Stimulated activated CD4-positive, alpha-beta T cell treated with anti-CD3 and anti-CD28 coated beads, Interleukin-12 subunit alpha, Interleukin-12 subunit beta, amount 100 ng/mL, for 24 hours (primary cell): ENCODE measurements at regions not wholly inside any gene's neighbourhood (a gene's known extent, or its start where the extent isn't known, plus 50 kb on each side); places are given as distances from the start of the nearest gene placed in this dataset.
"Not testable (repeated sequence)": the region's sequence is repeated elsewhere in the genome, so short reads cannot be mapped to it uniquely, and the experiment has no call there.

ENCODE experiments used
- DNase-seq, 2 experiments: peaks; one replicate each; pipeline ENCODE4 v3.0.0-alpha.2; 2020; ENCODE audit warnings: low read depth in 2 of 2

GRCh38 chr6:90372450-90372849 lies 75.8 kb upstream of the BACH2 start:
- no peak for DNase-seq

GRCh38 chr6:90370493-90370959 lies 73.9 kb upstream of the BACH2 start:
- no peak for DNase-seq

- DNase-seq, result no peak
Measured at GRCh38 chr6:90369651-90370050, 73.0 kb upstream of the BACH2 start.

- DNase-seq, result no peak
Measured at GRCh38 chr6:90369024-90369519, 72.4 kb upstream of the BACH2 start.

- no peak for DNase-seq
Measured at GRCh38 chr6:90368601-90369000, 72.0 kb upstream of the BACH2 start.

GRCh38 chr6:90368001-90368400 lies 71.4 kb upstream of the BACH2 start:
- no peak for DNase-seq

GRCh38 chr6:90365565-90366219 lies 69.0 kb upstream of the BACH2 start:
- no peak for DNase-seq

- DNase-seq, result no peak
Measured at GRCh38 chr6:90365002-90365401, 68.4 kb upstream of the BACH2 start.

GRCh38 chr6:90364286-90364685 lies 67.6 kb upstream of the BACH2 start:
- no peak for DNase-seq

- DNase-seq, result no peak
Measured at GRCh38 chr6:90362318-90362717, 65.7 kb upstream of the BACH2 start.

- no peak for DNase-seq
Measured at GRCh38 chr6:90361174-90361573, 64.5 kb upstream of the BACH2 start.

GRCh38 chr6:90358036-90358770 lies 61.6 kb upstream of the BACH2 start:
- not testable (repeated sequence) for DNase-seq

- DNase-seq, result no peak
Measured at GRCh38 chr6:90356012-90356421, 59.4 kb upstream of the BACH2 start.

GRCh38 chr6:90354961-90355360 lies 58.3 kb upstream of the BACH2 start:
- DNase-seq, result no peak

- no peak for DNase-seq
Measured at GRCh38 chr6:90351696-90352095, 55.1 kb upstream of the BACH2 start.

GRCh38 chr6:90350689-90351554 lies 54.3 kb upstream of the BACH2 start:
- DNase-seq, result no peak

- no peak for DNase-seq
Measured at GRCh38 chr6:90347411-90347851, 50.8 kb upstream of the BACH2 start.

GRCh38 chr6:90346729-90347128 lies 50.1 kb upstream of the BACH2 start:
- no peak for DNase-seq
